ENCODE measurements at regions not wholly inside any gene's neighbourhood (a gene's known extent, or its start where the extent isn't known, plus 50 kb on each side); places are given as distances from the start of the nearest gene placed in this dataset.
"Not testable (repeated sequence)": the region's sequence is repeated elsewhere in the genome, so short reads cannot be mapped to it uniquely, and the experiment has no call there.

GRCh38 chr15:88965097-88965496, 51.9 kb upstream of the MFGE8 start:
- DNase-seq (ENCODE audit: low read depth), result not testable (repeated sequence)

- DNase-seq (ENCODE audit: low read depth), result no peak
Measured at GRCh38 chr15:88970232-88970631, 57.1 kb upstream of the MFGE8 start.

- DNase-seq (ENCODE audit: low read depth), result no peak
Measured at GRCh38 chr15:88974392-88974791, 61.2 kb upstream of the MFGE8 start.

GRCh38 chr15:88975891-88976290, 62.7 kb upstream of the MFGE8 start:
- DNase-seq (ENCODE audit: low read depth), result no peak

- no peak for DNase-seq (ENCODE audit: low read depth)
Measured at GRCh38 chr15:88976656-88977055, 63.5 kb upstream of the MFGE8 start.

- no peak for DNase-seq (ENCODE audit: low read depth)
Measured at GRCh38 chr15:88979674-88980073, 66.5 kb upstream of the MFGE8 start.

- DNase-seq (ENCODE audit: low read depth), result no peak
Measured at GRCh38 chr15:88980498-88980897, 67.3 kb upstream of the MFGE8 start.

- no peak for DNase-seq (ENCODE audit: low read depth)
Measured at GRCh38 chr15:88981244-88982215, 68.4 kb upstream of the MFGE8 start.

GRCh38 chr15:88982304-88982945, 69.2 kb upstream of the MFGE8 start:
- no peak for DNase-seq (ENCODE audit: low read depth)

GRCh38 chr15:88982946-88983342, 69.8 kb upstream of the MFGE8 start:
- no peak for DNase-seq (ENCODE audit: low read depth)

- DNase-seq (ENCODE audit: low read depth), result no peak
Measured at GRCh38 chr15:88983861-88984429, 70.8 kb upstream of the MFGE8 start.

GRCh38 chr15:88985547-88986393, 72.6 kb upstream of the MFGE8 start:
- DNase-seq (ENCODE audit: low read depth), result no peak

- no peak for DNase-seq (ENCODE audit: low read depth)
Measured at GRCh38 chr15:88986949-88987590, 73.9 kb upstream of the MFGE8 start.

- DNase-seq (ENCODE audit: low read depth), result no peak
Measured at GRCh38 chr15:88987591-88987933, 74.4 kb upstream of the MFGE8 start.

GRCh38 chr15:88987934-88988671, 74.9 kb upstream of the MFGE8 start:
- no peak for DNase-seq (ENCODE audit: low read depth)

GRCh38 chr15:88989578-88989977, 76.4 kb upstream of the MFGE8 start:
- DNase-seq (ENCODE audit: low read depth), result no peak

GRCh38 chr15:88990185-88990679, 77.1 kb upstream of the MFGE8 start:
- DNase-seq (ENCODE audit: low read depth), result no peak

GRCh38 chr15:88992216-88992615, 79.0 kb upstream of the MFGE8 start:
- DNase-seq (ENCODE audit: low read depth), result no peak

GRCh38 chr15:88992912-88993376, 79.8 kb upstream of the MFGE8 start:
- no peak for DNase-seq (ENCODE audit: low read depth)

- no peak for DNase-seq (ENCODE audit: low read depth)
Measured at GRCh38 chr15:88993662-88994061, 80.5 kb upstream of the MFGE8 start.

GRCh38 chr15:88994286-88994685, 81.1 kb upstream of the MFGE8 start:
- DNase-seq (ENCODE audit: low read depth), result no peak
